ENCODE measurements at regions not wholly inside any gene's neighbourhood (a gene's known extent, or its start where the extent isn't known, plus 50 kb on each side); places are given as distances from the start of the nearest gene placed in this dataset.
"Not testable (repeated sequence)": the region's sequence is repeated elsewhere in the genome, so short reads cannot be mapped to it uniquely, and the experiment has no call there.

DNA sequence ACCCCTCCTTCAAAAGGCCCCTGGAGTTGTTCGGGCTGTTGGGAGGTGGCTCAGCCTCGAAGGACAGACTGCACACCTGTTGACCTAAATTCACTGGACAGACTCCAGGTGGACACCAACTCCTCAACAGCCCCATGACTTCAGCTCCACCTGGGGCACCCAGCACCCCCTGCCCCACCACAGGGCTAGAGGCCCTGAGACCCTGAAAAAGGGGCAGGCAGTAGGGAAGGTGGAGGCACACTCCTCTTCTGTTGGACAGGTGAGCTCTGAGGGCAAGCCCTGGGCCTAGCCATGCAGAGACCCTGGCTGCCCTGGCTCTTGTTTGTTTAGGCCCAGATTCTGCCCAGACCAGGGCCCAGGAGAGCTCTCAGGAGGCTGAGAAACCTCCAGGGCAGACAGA, 409.7 kb upstream of the CAMK1G start:
- H3K27ac ChIP-seq (ENCODE audit: low read depth, low read length, poor library complexity, severe bottlenecking); H3K4me1 ChIP-seq (ENCODE audit: insufficient read depth, low read length, poor library complexity, severe bottlenecking); H4K20me1 ChIP-seq (ENCODE audit: insufficient read depth, low read length); DNase-seq (ENCODE audit: low spot score); H3K79me2 ChIP-seq (ENCODE audit: insufficient read depth, low read depth, low read length); BruUV-seq (replicated peaks); H3K9me3 ChIP-seq (ENCODE audit: low read length); H3K36me3 ChIP-seq (ENCODE audit: insufficient read depth, low read length); CTCF ChIA-PET (ENCODE audit: unreplicated experiment); H3K4me3 ChIP-seq (ENCODE audit: low read depth, low read length, poor library complexity, severe bottlenecking); H3K4me2 ChIP-seq (ENCODE audit: low read length); intact Hi-C loops (cut with micrococcal nuclease; ENCODE audit: unreplicated experiment); POLR2A ChIA-PET; H2AFZ ChIP-seq (ENCODE audit: low read length); H3K9me2 ChIP-seq (ENCODE audit: insufficient read depth, low read length): not testable (repeated sequence)

DNA sequence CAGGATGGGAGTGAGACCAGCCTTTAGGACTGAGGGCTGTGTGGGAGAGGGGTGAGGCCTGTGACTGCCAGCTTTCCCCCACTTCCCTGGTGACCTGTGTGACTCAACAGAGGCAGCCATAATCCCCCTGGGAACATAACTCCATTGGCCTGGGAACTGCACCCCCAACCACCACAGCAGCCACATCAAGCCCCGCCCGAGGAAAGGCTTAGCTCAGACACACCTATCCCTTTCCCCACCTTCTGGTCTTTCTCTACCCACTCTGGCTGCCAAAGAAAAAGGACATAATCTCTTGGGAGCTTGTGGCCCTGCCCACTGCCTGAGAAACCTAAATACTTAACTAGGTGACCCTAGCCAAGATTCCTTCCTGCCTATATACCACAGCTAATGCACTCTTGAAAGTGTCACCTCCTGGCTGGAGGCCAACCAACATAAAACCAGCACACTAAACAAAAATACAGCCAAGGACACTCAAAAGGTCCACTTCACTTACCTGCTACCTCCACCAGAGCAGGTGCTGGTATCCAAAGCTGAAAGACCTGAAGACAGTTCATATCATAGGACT, 406.6 kb upstream of the CAMK1G start:
- H3K9me2 ChIP-seq (ENCODE audit: insufficient read depth, low read length): no peaks in the 10 kb centered on the region
- no peak overlapping the region for H3K4me3 ChIP-seq (ENCODE audit: low read depth, low read length, poor library complexity, severe bottlenecking)
- no peak for DNase-seq (ENCODE audit: low spot score)
- BruUV-seq (replicated peaks): no TSS peak
- CTCF ChIA-PET (ENCODE audit: unreplicated experiment): no interaction called here
- intact Hi-C loops (cut with micrococcal nuclease; ENCODE audit: unreplicated experiment): no loop called here
- no peaks in the 10 kb centered on the region for H3K9me3 ChIP-seq (ENCODE audit: low read length)
- H3K79me2 ChIP-seq (ENCODE audit: insufficient read depth, low read depth, low read length): no peaks in the 10 kb centered on the region
- no peak for TF ChIP-seq EZH2phosphoT487 (IDR thresholded peaks at IDR 0.05; ENCODE audit: borderline replicate concordance, low read depth, low read length)
- TF ChIP-seq CTCF (conservative IDR thresholded peaks at IDR 0.05; ENCODE audit: low read length): no peak
- H2AFZ ChIP-seq (ENCODE audit: low read length): no peak overlapping the region
- POLR2A ChIA-PET: no interaction called here
- no peaks in the 10 kb centered on the region for H3K36me3 ChIP-seq (ENCODE audit: insufficient read depth, low read length)
- H3K27ac ChIP-seq (ENCODE audit: low read depth, low read length, poor library complexity, severe bottlenecking): no peak overlapping the region
- no peaks in the 10 kb centered on the region for H3K4me1 ChIP-seq (ENCODE audit: insufficient read depth, low read length, poor library complexity, severe bottlenecking)
- no peaks in the 10 kb centered on the region for H4K20me1 ChIP-seq (ENCODE audit: insufficient read depth, low read length)
- H3K4me2 ChIP-seq (ENCODE audit: low read length): no peak overlapping the region

GRCh38 chr1:209183195-209183594, 400.3 kb upstream of the CAMK1G start:
- no TSS peak for BruUV-seq (replicated peaks)

More at GRCh38 chr1:209183195-209183594, 400.3 kb upstream of the CAMK1G start:
- intact Hi-C loops (cut with micrococcal nuclease; ENCODE audit: unreplicated experiment): no loop called here
- H3K4me3 ChIP-seq (ENCODE audit: low read depth, low read length, poor library complexity, severe bottlenecking): no peak overlapping the region
- no peaks in the 10 kb centered on the region for H3K9me2 ChIP-seq (ENCODE audit: insufficient read depth, low read length)
- H2AFZ ChIP-seq (ENCODE audit: low read length): no peak overlapping the region
- H3K36me3 ChIP-seq (ENCODE audit: insufficient read depth, low read length): no peaks in the 10 kb centered on the region
- ChIA-PET POLR2A (no interaction called here), CTCF (ENCODE audit: unreplicated experiment) (no interaction called here)
- no peaks in the 10 kb centered on the region for H3K9me3 ChIP-seq (ENCODE audit: low read length)
- no peak overlapping the region for H3K4me2 ChIP-seq (ENCODE audit: low read length)
- DNase-seq (ENCODE audit: low spot score): no peak
- H3K27ac ChIP-seq (ENCODE audit: low read depth, low read length, poor library complexity, severe bottlenecking): no peak overlapping the region
- no peaks in the 10 kb centered on the region for H4K20me1 ChIP-seq (ENCODE audit: insufficient read depth, low read length)
- H3K4me1 ChIP-seq (ENCODE audit: insufficient read depth, low read length, poor library complexity, severe bottlenecking): no peaks in the 10 kb centered on the region
- no peaks in the 10 kb centered on the region for H3K79me2 ChIP-seq (ENCODE audit: insufficient read depth, low read depth, low read length)
- TF ChIP-seq EZH2phosphoT487 (IDR thresholded peaks at IDR 0.05; ENCODE audit: borderline replicate concordance, low read depth, low read length): no peak
- no peak for TF ChIP-seq CTCF (conservative IDR thresholded peaks at IDR 0.05; ENCODE audit: low read length)
